Cerebellar cortex (tissue), 1 donor: ENCODE measurements at regions not wholly inside any gene's neighbourhood (a gene's known extent, or its start where the extent isn't known, plus 50 kb on each side); places are given as distances from the start of the nearest gene placed in this dataset.
"Not testable (repeated sequence)": the region's sequence is repeated elsewhere in the genome, so short reads cannot be mapped to it uniquely, and the experiment has no call there.

Experiments used
- DNase-seq: peaks from one replicate; pipeline ENCODE4 v3.0.0-alpha.2; 2015; ENCODE audit warnings: low spot score

GRCh38 chr10:53335803-53336422, 563.3 kb upstream of the MBL2 start:
- DNase-seq = not testable (repeated sequence)

- DNase-seq = no peak
Observed at GRCh38 chr10:53331460-53331859, 558.9 kb upstream of the MBL2 start.

GRCh38 chr10:53326401-53327305, 554.1 kb upstream of the MBL2 start:
- not testable (repeated sequence) for DNase-seq

- DNase-seq = no peak
Observed at GRCh38 chr10:53325066-53325465, 552.5 kb upstream of the MBL2 start.

- DNase-seq = no peak
Observed at GRCh38 chr10:53315709-53316108, 543.1 kb upstream of the MBL2 start.

GRCh38 chr10:53314876-53315275, 542.3 kb upstream of the MBL2 start:
- no peak for DNase-seq

GRCh38 chr10:53298443-53298842, 525.9 kb upstream of the MBL2 start:
- DNase-seq = no peak

GRCh38 chr10:53284615-53285182, 512.1 kb upstream of the MBL2 start:
- no peak for DNase-seq

- DNase-seq = no peak
Observed at GRCh38 chr10:53276797-53277196, 504.2 kb upstream of the MBL2 start.

GRCh38 chr10:53269482-53269881, 496.9 kb upstream of the MBL2 start:
- no peak for DNase-seq

- no peak for DNase-seq
Observed at GRCh38 chr10:53260213-53260612, 487.6 kb upstream of the MBL2 start.

- DNase-seq = no peak
Observed at GRCh38 chr10:53256623-53257022, 484.0 kb upstream of the MBL2 start.

GRCh38 chr10:53255661-53256205, 483.1 kb upstream of the MBL2 start:
- no peak for DNase-seq

GRCh38 chr10:53253221-53253620, 480.6 kb upstream of the MBL2 start:
- no peak for DNase-seq

GRCh38 chr10:53239873-53240272, 467.3 kb upstream of the MBL2 start:
- no peak for DNase-seq

GRCh38 chr10:53236941-53237340, 464.4 kb upstream of the MBL2 start:
- DNase-seq = no peak

- DNase-seq = no peak
Observed at GRCh38 chr10:53233749-53234148, 461.2 kb upstream of the MBL2 start.

- no peak for DNase-seq
Observed at GRCh38 chr10:53230651-53231050, 458.1 kb upstream of the MBL2 start.

GRCh38 chr10:53223851-53224250, 451.3 kb upstream of the MBL2 start:
- no peak for DNase-seq

GRCh38 chr10:53222806-53223205, 450.2 kb upstream of the MBL2 start:
- no peak for DNase-seq

GRCh38 chr10:53209944-53210611, 437.5 kb upstream of the MBL2 start:
- DNase-seq = peak; percentile 16

GRCh38 chr10:53183733-53184132, 411.1 kb upstream of the MBL2 start:
- no peak for DNase-seq
